Aorta (tissue), 5 donors: ENCODE measurements at regions not wholly inside any gene's neighbourhood (a gene's known extent, or its start where the extent isn't known, plus 50 kb on each side); places are given as distances from the start of the nearest gene placed in this dataset.

ENCODE experiments used
- ATAC-seq: fragments of 200-7000 bp; cut with Tn5 transposase; one replicate; pipeline ENCODE4 v1.9.1; 2022; ENCODE audit warnings: moderate library complexity; ENCODE audit not compliant: low FRiP score
- DNase-seq, 2 donors: peaks; one replicate each; pipeline ENCODE4 v3.0.0-alpha.2; 2020
- H3K27ac ChIP-seq, 2 donors: one replicate each; pipeline ENCODE4 v1.5.1; 2013; ENCODE audit warnings: low read length in 2 of 2, mild to moderate bottlenecking in 2 of 2, moderate library complexity in 2 of 2, control low read depth in 1 of 2, inconsistent platforms in 1 of 2, low read depth in 1 of 2
- H3K27me3 ChIP-seq, 2 donors: one replicate each; pipeline ENCODE4 v1.6.1; 2013; ENCODE audit warnings: control low read depth in 1 of 2, low read length in 1 of 2, mild to moderate bottlenecking in 1 of 2, moderate library complexity in 1 of 2; ENCODE audit not compliant: insufficient read depth in 2 of 2, control insufficient read depth in 1 of 2
- H3K36me3 ChIP-seq, 2 donors: one replicate each; pipeline ENCODE4 v1.6.1; 2013; ENCODE audit warnings: control low read depth in 1 of 2, low read length in 1 of 2, mild to moderate bottlenecking in 1 of 2; ENCODE audit not compliant: insufficient read depth in 2 of 2, control insufficient read depth in 1 of 2
- H3K4me1 ChIP-seq, 2 donors: one replicate each; pipeline ENCODE4 v1.6.1; 2013; ENCODE audit warnings: low read length in 2 of 2, control low read depth in 1 of 2, mild to moderate bottlenecking in 1 of 2, moderate library complexity in 1 of 2; ENCODE audit not compliant: insufficient read depth in 2 of 2, control insufficient read depth in 1 of 2
- H3K4me3 ChIP-seq, 2 donors: one replicate each; pipeline ENCODE4 v1.5.1; 2013; ENCODE audit warnings: low read length in 2 of 2, control low read depth in 1 of 2, mild to moderate bottlenecking in 1 of 2
- H3K9me3 ChIP-seq: one replicate; pipeline ENCODE4 v1.6.1; 2013; ENCODE audit warnings: mild to moderate bottlenecking, low read length; ENCODE audit not compliant: control insufficient read depth
- WGBS, 2 donors: extraction: QIAGEN DNeasy Blood & Tissue Kit; methylation state at CpG; one replicate each; pipeline ENCODE4 v1.1.7; 2013; 5-methylcytosine and 5-hydroxymethylcytosine counted together
- intact Hi-C, 2 donors: fragments of 100-400 bp; cut with DNase I; formaldehyde crosslinking; loops; one replicate each; pipeline versions ENCODE4 v1.14.2 to v1.15.0; 2022
- donor health status: healthy with polysubstance abuse.
- donor health status: Bipolar disorder and iron deficiency.
- donor health status: DM: no; HTN: no; CAD: no.
- donor health status: DM: no; HTN: no; CAD: no.
- donor health status: DM: yes; HTN: yes; CAD: no.

DNA sequence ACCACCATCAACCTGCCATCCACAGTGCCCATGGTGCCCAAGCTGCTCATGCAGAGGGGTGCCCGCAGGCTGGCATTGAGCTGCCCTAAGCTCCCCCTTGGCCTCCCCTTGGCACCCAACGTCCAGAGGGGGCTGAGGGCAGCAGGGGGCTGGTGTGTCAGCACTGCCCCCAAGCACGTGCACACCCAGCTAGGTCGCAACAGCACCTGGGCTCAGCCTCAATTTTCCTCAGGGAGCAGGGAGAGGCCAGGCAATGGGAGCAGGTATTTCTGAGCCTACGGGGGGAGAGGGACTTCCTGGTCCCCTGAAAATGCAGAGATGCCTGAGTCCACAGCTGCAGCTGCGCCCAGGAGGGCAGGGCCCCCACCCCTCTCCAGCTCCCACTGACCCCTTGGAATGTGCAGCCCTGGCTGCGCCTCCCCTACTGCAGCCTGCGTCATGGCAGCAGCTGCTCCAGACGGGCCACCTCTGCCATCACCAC, 204.2 kb downstream of the ANKRD60 start:
- WGBS, 2 donors, result 94 to 97% methylated on average over 9 of the region's 9 CpGs
- Histone ChIP-seq H3K36me3 (no peaks in the 10 kb centered on the region), H3K9me3 (no peaks in the 10 kb centered on the region), H3K27ac (no peak overlapping the region), H3K27me3 (no peaks in the 10 kb centered on the region), H3K4me3 (no peak overlapping the region), H3K4me1 (no peaks in the 10 kb centered on the region)
- no peak for ATAC-seq
- no peak for DNase-seq
- intact Hi-C loops, result no loop called here

DNA sequence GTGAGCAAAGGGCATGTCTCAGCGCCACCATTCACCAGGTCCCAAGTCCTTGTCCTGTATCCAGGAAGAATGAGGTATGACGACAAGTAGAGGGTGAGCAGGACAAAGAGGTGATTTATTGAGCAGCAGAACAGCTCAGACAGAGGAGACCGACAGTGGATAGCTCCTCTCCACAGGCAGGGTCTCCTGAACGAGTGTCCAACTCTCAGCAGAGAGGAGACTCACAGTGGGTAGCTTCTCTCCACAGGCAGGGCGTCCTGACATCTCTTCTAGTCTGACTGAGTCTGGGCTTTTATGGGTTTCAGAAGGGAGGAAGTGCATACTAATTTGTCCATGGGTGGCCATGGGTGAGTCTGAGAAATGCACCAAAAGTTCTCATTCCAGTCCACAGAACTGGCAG, 204.7 kb downstream of the ANKRD60 start:
- ATAC-seq (no peak), DNase-seq (no peak)
- H3K36me3 ChIP-seq, result no peaks in the 10 kb centered on the region
- intact Hi-C loops, result no loop called here
- no peaks in the 10 kb centered on the region for H3K4me1 ChIP-seq
- no peaks in the 10 kb centered on the region for H3K27me3 ChIP-seq
- H3K27ac ChIP-seq, result no peak overlapping the region
- no peak overlapping the region for H3K4me3 ChIP-seq
- 95 to 97% methylated on average over 5 of the region's 5 CpGs for WGBS, 2 donors
- no peaks in the 10 kb centered on the region for H3K9me3 ChIP-seq

DNA sequence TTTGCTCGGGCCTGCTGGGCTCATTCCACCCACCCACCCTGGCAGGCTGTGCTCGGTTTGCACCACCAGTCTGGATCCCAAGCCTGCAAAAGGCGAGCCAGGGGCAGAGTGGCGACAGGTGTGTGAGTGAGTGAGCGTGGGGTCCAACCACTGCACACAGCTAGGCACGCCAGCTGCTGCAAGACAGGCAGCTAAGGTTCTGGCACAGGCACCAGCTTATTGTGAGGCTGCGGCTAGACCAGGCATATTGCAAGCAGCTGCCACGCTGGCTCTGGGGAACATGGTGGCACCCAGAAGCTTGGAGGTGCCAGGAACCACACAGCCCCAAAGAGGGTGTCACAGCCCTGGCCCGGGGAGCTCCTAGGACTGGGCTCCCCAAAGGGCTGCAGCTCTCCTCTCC, 205.1 kb downstream of the ANKRD60 start:
- no peak overlapping the region for H3K4me3 ChIP-seq
- no peak overlapping the region for H3K27ac ChIP-seq
- WGBS, 2 donors, result 84 to 95% methylated on average over 9 of the region's 9 CpGs
- no peaks in the 10 kb centered on the region for H3K4me1 ChIP-seq
- H3K27me3 ChIP-seq, result no peaks in the 10 kb centered on the region
- ATAC-seq (no peak), DNase-seq (peak in 1 of 2 donors; percentile 30)
- no peaks in the 10 kb centered on the region for H3K36me3 ChIP-seq
- H3K9me3 ChIP-seq, result no peaks in the 10 kb centered on the region
- intact Hi-C loops, result no loop called here

DNA sequence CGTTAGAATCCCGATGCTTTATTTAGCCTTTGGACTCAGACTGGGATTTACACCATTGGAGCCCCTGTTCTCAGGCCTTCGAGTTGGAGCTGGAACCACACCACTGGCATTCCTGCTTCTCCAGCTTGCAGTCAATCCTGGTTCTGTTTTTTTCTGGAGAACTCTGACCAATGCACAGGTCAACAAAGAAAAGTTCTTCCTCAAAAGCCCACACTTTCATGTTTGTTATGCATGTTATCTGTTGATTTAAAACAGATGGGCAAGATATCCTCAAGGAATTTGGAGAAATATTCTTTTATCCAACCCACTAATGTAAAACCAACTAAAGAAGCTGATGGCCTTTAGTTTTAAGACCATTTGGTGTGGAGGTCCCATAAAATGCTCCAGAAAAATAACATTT, 205.7 kb downstream of the ANKRD60 start:
- Histone ChIP-seq H3K27ac (no peak overlapping the region), H3K9me3 (no peaks in the 10 kb centered on the region), H3K27me3 (no peaks in the 10 kb centered on the region), H3K36me3 (no peaks in the 10 kb centered on the region), H3K4me3 (no peak overlapping the region), H3K4me1 (no peaks in the 10 kb centered on the region)
- WGBS, 2 donors, result 15 to 46% methylated on average over 3 of the region's 3 CpGs
- no peak for DNase-seq
- ATAC-seq, result no peak
- intact Hi-C loops, result no loop called here

DNA sequence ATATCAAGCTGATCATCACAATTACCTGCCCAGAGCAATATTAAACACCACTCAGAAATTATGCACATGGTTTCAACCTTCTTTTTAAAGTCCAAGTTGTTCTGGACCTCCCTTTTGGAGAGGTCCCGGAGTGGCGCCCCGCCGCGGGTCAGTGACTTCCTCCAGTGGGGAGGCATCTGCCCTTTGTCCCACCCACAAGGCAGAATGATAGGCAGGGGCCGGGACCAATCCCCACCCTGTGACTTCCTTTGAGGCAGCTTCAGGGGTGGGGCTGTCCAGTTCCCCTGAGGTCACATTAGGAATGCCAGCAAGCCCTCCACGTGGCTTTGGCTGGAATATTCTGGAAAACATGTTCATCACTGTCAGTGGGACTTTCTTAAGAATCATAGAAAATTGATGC, 207.0 kb downstream of the ANKRD60 start:
- 80 to 81% methylated on average over 7 of the region's 7 CpGs for WGBS, 2 donors
- no peaks in the 10 kb centered on the region for H3K27me3 ChIP-seq
- H3K27ac ChIP-seq, result no peak overlapping the region
- no peaks in the 10 kb centered on the region for H3K36me3 ChIP-seq
- peak; percentile 63 to 88 for DNase-seq
- ATAC-seq, result peak; percentile 65
- no peak overlapping the region for H3K4me3 ChIP-seq
- H3K4me1 ChIP-seq, result no peaks in the 10 kb centered on the region
- no peaks in the 10 kb centered on the region for H3K9me3 ChIP-seq
- intact Hi-C loops, result no loop called here

DNA sequence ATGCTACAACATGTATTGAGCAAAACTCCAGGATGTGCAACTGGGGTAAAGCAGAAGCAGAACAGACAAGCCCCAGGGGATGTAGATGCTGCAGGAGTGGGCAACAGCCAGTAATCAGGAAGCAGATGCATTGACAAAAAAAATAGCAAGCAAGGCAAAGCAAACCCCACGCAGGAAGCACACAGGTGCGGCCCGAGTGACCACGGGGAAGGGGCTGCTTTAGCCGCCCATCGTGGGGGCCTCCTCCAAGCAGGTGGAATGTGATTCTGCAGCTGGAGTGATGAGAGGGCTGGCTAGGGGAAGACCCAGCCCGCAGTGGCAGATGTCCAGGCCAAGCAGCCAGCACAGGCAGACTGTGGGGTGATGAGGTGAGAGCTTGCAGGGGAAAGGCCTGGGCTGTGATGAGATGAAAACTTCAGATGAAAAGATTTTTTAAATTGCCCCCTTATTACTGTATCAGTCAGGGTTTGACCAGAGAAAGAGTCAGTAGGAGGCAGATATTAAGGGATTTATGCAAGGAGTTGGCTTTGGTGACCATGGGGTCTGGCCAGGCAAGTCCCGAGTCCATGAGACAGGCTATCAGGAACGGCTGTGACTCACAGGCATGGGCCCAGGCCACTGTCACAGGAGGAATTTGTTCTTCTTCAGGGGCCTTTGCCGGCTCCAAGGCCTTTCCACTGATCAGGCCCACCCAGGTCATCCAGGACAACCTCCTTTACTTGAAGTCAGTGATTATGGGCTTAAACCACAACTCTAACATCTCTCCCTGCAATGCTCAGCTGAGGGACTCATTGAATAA, 207.6 kb downstream of the ANKRD60 start:
- H3K4me1 ChIP-seq, result no peaks in the 10 kb centered on the region
- WGBS, 2 donors, result 43 to 50% methylated on average over 10 of the region's 10 CpGs
- ATAC-seq, result peak; percentile 72
- no peaks in the 10 kb centered on the region for H3K36me3 ChIP-seq
- no peak overlapping the region for H3K4me3 ChIP-seq
- no peak overlapping the region for H3K27ac ChIP-seq
- no peaks in the 10 kb centered on the region for H3K9me3 ChIP-seq
- DNase-seq, result peak in 1 of 2 donors; percentile 74
- intact Hi-C loops, result no loop called here
- H3K27me3 ChIP-seq, result no peaks in the 10 kb centered on the region

DNA sequence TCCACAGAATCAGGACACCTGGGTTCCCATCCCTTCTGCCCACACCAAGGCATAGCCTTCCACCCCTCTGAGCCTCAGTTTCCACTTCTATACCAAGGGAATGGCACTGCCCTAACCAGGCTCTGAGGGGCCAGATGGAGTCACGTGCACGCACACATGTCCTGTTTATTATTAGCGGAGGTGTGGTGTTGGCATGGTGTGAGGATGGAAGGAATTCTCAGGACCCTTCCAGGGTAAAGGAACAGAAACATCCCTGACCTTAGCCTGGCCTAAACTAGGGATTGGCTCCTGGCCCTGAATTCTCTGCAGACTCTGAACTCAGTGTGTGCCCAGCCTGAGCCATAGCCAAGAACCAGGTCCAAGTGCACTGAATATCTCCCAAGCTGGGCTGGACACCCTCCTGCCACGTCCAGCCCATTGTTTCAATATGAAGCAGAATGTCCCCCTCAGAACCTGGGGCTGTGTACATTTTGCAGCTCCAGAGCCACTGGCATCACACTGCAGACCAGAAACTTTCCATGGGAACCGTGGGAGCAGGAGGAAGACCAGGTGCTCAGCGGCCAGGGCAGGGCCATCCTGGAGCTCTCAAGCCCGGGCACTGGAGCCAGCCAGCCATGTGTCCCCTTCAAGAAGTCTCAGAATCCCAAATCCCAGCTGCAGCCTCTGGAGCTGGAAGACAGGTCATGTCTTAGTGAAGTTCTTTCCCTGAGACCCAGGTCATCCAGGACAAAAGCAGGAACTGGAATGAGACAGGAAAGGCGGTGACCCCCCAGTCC, 208.4 kb downstream of the ANKRD60 start:
- H3K9me3 ChIP-seq, result no peaks in the 10 kb centered on the region
- DNase-seq (no peak), ATAC-seq (peak; percentile 21)
- no peak overlapping the region for H3K4me3 ChIP-seq
- H3K36me3 ChIP-seq, result no peaks in the 10 kb centered on the region
- WGBS, 2 donors, result 20 to 25% methylated on average over 8 of the region's 8 CpGs
- H3K27ac ChIP-seq, result no peak overlapping the region
- intact Hi-C loops, result loop anchor here in 1 of 2 donors (10.0 kb wide), 1 partner anchor 365 kb away; no protein-coding TSS in a partner anchor
- no peaks in the 10 kb centered on the region for H3K4me1 ChIP-seq
- no peaks in the 10 kb centered on the region for H3K27me3 ChIP-seq

DNA sequence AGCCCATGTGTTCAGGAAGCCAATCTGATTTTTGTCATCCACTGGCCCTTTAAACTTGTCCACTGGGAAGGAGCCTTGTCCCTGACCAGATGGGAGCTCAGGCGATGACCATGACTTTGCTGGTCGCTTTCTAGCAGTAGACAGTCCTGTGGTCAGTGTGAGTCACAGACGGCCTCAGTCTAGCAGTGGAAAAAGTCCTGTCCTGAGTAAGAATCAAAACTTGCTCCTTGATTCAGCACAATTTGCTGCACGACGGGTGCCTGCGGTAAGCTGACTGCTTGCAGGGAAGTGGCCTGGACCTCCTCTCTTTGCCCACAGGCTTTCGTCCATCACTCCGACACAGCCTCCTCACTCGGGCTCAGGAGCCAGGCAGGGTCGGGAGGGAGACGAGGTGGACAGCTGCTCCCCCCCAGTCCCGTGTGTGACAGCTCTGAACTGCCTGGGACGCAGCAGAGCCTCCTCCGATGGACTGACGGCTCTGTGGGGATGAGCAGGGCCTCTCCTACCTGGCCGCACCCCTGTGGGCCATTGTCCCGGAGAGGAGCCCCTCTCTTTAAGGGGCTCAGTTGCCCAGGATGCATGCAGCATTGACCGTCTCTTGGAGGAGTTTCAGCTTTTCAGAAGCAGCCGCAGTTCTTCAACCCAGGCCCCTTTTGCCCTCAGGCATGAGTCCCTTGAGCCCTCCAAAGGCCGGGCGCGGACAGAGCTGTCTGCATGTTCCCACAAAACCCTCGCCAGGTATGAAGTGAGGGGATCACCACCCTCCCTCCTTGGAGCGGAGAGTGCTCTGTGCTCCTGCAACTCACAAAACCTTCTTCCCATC, 209.2 kb downstream of the ANKRD60 start:
- Histone ChIP-seq H3K27ac (peak overlapping the region in 1 of 2 donors; percentile 49), H3K36me3 (no peaks in the 10 kb centered on the region), H3K4me1 (no peaks in the 10 kb centered on the region), H3K4me3 (no peak overlapping the region), H3K27me3 (no peaks in the 10 kb centered on the region), H3K9me3 (no peaks in the 10 kb centered on the region)
- DNase-seq, result peak in 1 of 2 donors; percentile 61
- WGBS, 2 donors, result 44 to 49% methylated on average over 24 of the region's 24 CpGs
- no peak for ATAC-seq
- intact Hi-C loops, result loop anchor here in 1 of 2 donors (10.0 kb wide), 1 partner anchor 364 kb away; no protein-coding TSS in a partner anchor
